A549 (cell line): ENCODE measurements at regions not wholly inside any gene's neighbourhood (a gene's known extent, or its start where the extent isn't known, plus 50 kb on each side); places are given as distances from the start of the nearest gene placed in this dataset.
A peak's percentile ranks its signal among the peaks of the same experiment; 100 is the strongest.

Experiments used
- ATAC-seq, 2 experiments: fragments of 200-7000 bp in 1 of 2; fragments of >200 bp in 1 of 2; cut with Nextera tagmentation in 1 of 2; cut with Tn5 transposase in 1 of 2; 3 replicates each; pipeline versions ENCODE4 v1.8.0 to v1.9.1; 2018 to 2020; ENCODE audit warnings: mild to moderate bottlenecking in 1 of 2, moderate library complexity in 1 of 2
- CTCF ChIA-PET: fragments of 300-600 bp; sonication (Branson Sonifier 250); formaldehyde crosslinking; extraction: SDS; loops from one replicate; lab custom pipeline; 2021; ENCODE audit warnings: antibody characterized with exemption, inconsistent platforms; lab: Yijun Ruan, JAX
- POLR2A ChIA-PET: fragments of 350-600 bp; formaldehyde crosslinking; extraction: SDS; loops from one replicate; lab custom pipeline; 2021; ENCODE audit warnings: antibody characterized with exemption, inconsistent platforms; lab: Yijun Ruan, JAX
- DNase-seq, 2 experiments: peaks; one replicate each; pipeline versions ENCODE4 v3.0.0 to v3.0.0-alpha.2; 2011 to 2016; ENCODE audit warnings: low read depth in 1 of 2, low spot score in 1 of 2
- FAIRE-seq: peaks from 2 replicates; lab custom pipeline; 2011; peaks lifted over from hg19 to GRCh38; lab: Jason Lieb, UNC
- H3K27ac ChIP-seq, 2 experiments: fragments of >200 bp; sonication (Bioruptor Twin); formaldehyde crosslinking; 3 replicates each; pipeline ENCODE4 v1.5.1; 2016 to 2017
- H3K4me1 ChIP-seq: fragments of >200 bp; sonication (Bioruptor Twin); formaldehyde crosslinking; 3 replicates; pipeline ENCODE4 v1.6.1; 2016
- H3K4me2 ChIP-seq: fragments of >200 bp; sonication (Bioruptor Twin); formaldehyde crosslinking; 3 replicates; pipeline ENCODE4 v1.6.1; 2016
- H3K4me3 ChIP-seq: fragments of >200 bp; sonication (Bioruptor Twin); formaldehyde crosslinking; 3 replicates; pipeline ENCODE4 v1.5.1; 2016
- H3K9me3 ChIP-seq: fragments of >200 bp; sonication (Bioruptor Twin); formaldehyde crosslinking; 3 replicates; pipeline ENCODE4 v1.6.1; 2016
- BHLHE40 ChIP-seq: IDR thresholded peaks from 2 replicates; pipeline ENCODE4 v1.6.1; 2012; ENCODE audit warnings: low read depth, low read length, inconsistent platforms
- CEBPB ChIP-seq, 2 experiments: fragments of >200 bp in 1 of 2; sonication (Bioruptor Twin) in 1 of 2; formaldehyde crosslinking in 1 of 2; IDR thresholded peaks; 2 replicates each; pipeline ENCODE4 v1.6.1; 2012 to 2016
- CHD2 ChIP-seq: fragments of 150-350 bp; IDR thresholded peaks from 2 replicates; pipeline ENCODE4 v1.6.1; 2014; ENCODE audit warnings: low read length; ENCODE audit not compliant: partially characterized antibody
- ESRRA ChIP-seq: fragments of 150-350 bp; IDR thresholded peaks from 2 replicates; pipeline ENCODE4 v1.6.1; 2014; ENCODE audit warnings: mild to moderate bottlenecking, low read length, borderline replicate concordance
- FOSL2 ChIP-seq, 2 experiments: fragments of 450-650 bp in 1 of 2; fragments of >200 bp in 1 of 2; sonication (Bioruptor Twin) in 1 of 2; formaldehyde crosslinking; IDR thresholded peaks; 2 replicates each; pipeline versions ENCODE4 v1.5.0 to v1.6.1; 2016 to 2020; ENCODE audit warnings: mild to moderate bottlenecking in 1 of 2, moderate library complexity in 1 of 2
- JUN ChIP-seq, 2 experiments: fragments of >200 bp; sonication (Bioruptor Twin); formaldehyde crosslinking; IDR thresholded peaks; 2 replicates in 1 of 2; 3 replicates in 1 of 2; pipeline ENCODE4 v1.6.1; 2016 to 2017
- JUNB ChIP-seq: fragments of >200 bp; sonication (Bioruptor Twin); formaldehyde crosslinking; IDR thresholded peaks from 2 replicates; pipeline ENCODE4 v1.6.1; 2016
- KDM5A ChIP-seq: fragments of 200-600 bp; sonication (generic); IDR thresholded peaks from 2 replicates; pipeline ENCODE4 v1.6.1; 2016; ENCODE audit warnings: antibody characterized with exemption, mild to moderate bottlenecking
- MAZ ChIP-seq: fragments of 150-350 bp; IDR thresholded peaks from 2 replicates; pipeline ENCODE4 v1.6.1; 2014; ENCODE audit warnings: antibody characterized with exemption, low read depth, low read length, borderline replicate concordance
- MYC ChIP-seq: IDR thresholded peaks from 2 replicates; pipeline ENCODE4 v1.6.1; 2012; ENCODE audit warnings: mild to moderate bottlenecking, inconsistent platforms, low read length, improper control_type of control experiment, borderline replicate concordance
- NR3C1 ChIP-seq: fragments of >200 bp; sonication (Bioruptor Twin); formaldehyde crosslinking; IDR thresholded peaks from 3 replicates; pipeline ENCODE4 v1.6.1; 2017
- PHF8 ChIP-seq: fragments of 200-600 bp; sonication (generic); IDR thresholded peaks from 2 replicates; pipeline ENCODE4 v1.6.1; 2016; ENCODE audit warnings: low read depth, mild to moderate bottlenecking, antibody characterized with exemption, moderate library complexity, borderline replicate concordance
- POLR2A ChIP-seq: IDR thresholded peaks from 2 replicates; pipeline ENCODE4 v1.6.1; 2012; ENCODE audit warnings: mild to moderate bottlenecking, low read length
- POLR2AphosphoS2 ChIP-seq: conservative IDR thresholded peaks from 2 replicates; pipeline ENCODE4 v1.6.1; 2012; ENCODE audit warnings: low read length, improper control_type of control experiment, inconsistent platforms
- RAD21 ChIP-seq, 2 experiments: fragments of >200 bp in 1 of 2; sonication (Bioruptor Twin) in 1 of 2; formaldehyde crosslinking in 1 of 2; IDR thresholded peaks in 1 of 2; conservative IDR thresholded peaks in 1 of 2; 2 replicates in 1 of 2; 3 replicates in 1 of 2; pipeline ENCODE4 v1.6.1; 2012 to 2018; ENCODE audit warnings: inconsistent platforms in 1 of 2
- RCOR1 ChIP-seq: fragments of 150-350 bp; IDR thresholded peaks from 2 replicates; pipeline ENCODE4 v1.6.1; 2014; ENCODE audit warnings: antibody characterized with exemption, low read length, low read depth
- RNF2 ChIP-seq: fragments of 200-600 bp; sonication (generic); IDR thresholded peaks from 2 replicates; pipeline ENCODE4 v1.6.1; 2016; ENCODE audit warnings: low read depth, mild to moderate bottlenecking, antibody characterized with exemption, moderate library complexity, borderline replicate concordance
- SMC3 ChIP-seq: fragments of >200 bp; sonication (Bioruptor Twin); formaldehyde crosslinking; IDR thresholded peaks from 3 replicates; pipeline ENCODE4 v1.6.1; 2018; ENCODE audit warnings: inconsistent platforms
- TFCP2L1 ChIP-seq: fragments of 250-450 bp; sonication (Bioruptor Pico); IDR thresholded peaks from 2 replicates; pipeline ENCODE4 v1.5.0; 2021; ENCODE audit warnings: mild to moderate bottlenecking
- ZC3H11A ChIP-seq: fragments of 450-650 bp; IDR thresholded peaks from 2 replicates; pipeline ENCODE4 v1.6.1; 2014; ENCODE audit warnings: antibody characterized with exemption, mild to moderate bottlenecking
- ZFP36 ChIP-seq: fragments of 450-650 bp; IDR thresholded peaks from 2 replicates; pipeline ENCODE4 v1.6.1; 2014; ENCODE audit warnings: borderline replicate concordance; ENCODE audit not compliant: partially characterized antibody
- WGBS: methylation state at CpG from one replicate; pipeline ENCODE4 v1.1.6; 2017; ENCODE audit errors: missing lambda C conversion rate; 5-methylcytosine and 5-hydroxymethylcytosine counted together
- TF ChIP-seq, protein P1 (sequence below): fragments of >200 bp; sonication (Bioruptor Twin); formaldehyde crosslinking; IDR thresholded peaks from 3 replicates; pipeline ENCODE4 v1.6.1; 2016
- TF ChIP-seq, protein P2 (sequence below): IDR thresholded peaks from 2 replicates; pipeline ENCODE4 v1.6.1; 2012
- TF ChIP-seq, protein P3 (sequence below): fragments of >200 bp; sonication (Bioruptor Twin); formaldehyde crosslinking; IDR thresholded peaks from 3 replicates; pipeline ENCODE4 v1.5.1; 2016
- TF ChIP-seq, protein P4 (sequence below): IDR thresholded peaks from 2 replicates; pipeline ENCODE4 v1.6.1; 2012; ENCODE audit warnings: low read depth, borderline replicate concordance

DNA sequence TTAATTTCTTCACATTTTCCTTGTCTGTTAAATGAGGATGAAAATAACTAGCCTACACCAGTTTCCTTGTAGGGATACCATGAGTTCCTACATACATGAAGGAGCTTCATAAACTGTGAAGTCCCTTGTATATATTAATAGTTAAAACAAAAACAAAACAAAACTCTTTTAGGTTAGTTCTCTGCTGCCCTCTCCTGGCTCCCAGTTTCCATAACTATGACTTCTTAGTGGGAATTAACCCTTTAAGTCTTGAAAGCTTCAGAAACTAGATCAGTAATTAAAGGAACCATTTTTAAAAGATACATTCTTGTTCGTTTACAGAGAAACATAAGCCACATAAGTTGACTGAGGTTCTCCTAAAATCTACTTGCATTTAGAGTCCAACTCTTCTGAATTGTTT lies 500.0 kb upstream of the C9orf72 start:
- 2% methylated on average over 1 of the region's 1 CpG for WGBS
- TF ChIP-seq RNF2 (no peak), POLR2AphosphoS2 (no peak), SMC3 (peak; percentile 53; the same call in 2 of the 3 replicates), ESRRA (no peak), TFCP2L1 (CRISPR knock-in tag) (no peak), RAD21 (conservative IDR thresholded peaks at IDR 0.05 in 1 of 2, IDR thresholded peaks at IDR 0.05 in 1 of 2) (peak; percentile 54 to 57; a peak in 4 of 5 replicates), PHF8 (no peak), JUNB (no peak), POLR2A (no peak), RCOR1 (no peak), MAZ (no peak), FOSL2 (IDR thresholded peaks at IDR 0.05) (no peak), FOSL2 (CRISPR knock-in tag; IDR thresholded peaks at IDR 0.05) (no peak), JUN (IDR thresholded peaks at IDR 0.05) (no peak)
- TF ChIP-seq, protein P1, sequence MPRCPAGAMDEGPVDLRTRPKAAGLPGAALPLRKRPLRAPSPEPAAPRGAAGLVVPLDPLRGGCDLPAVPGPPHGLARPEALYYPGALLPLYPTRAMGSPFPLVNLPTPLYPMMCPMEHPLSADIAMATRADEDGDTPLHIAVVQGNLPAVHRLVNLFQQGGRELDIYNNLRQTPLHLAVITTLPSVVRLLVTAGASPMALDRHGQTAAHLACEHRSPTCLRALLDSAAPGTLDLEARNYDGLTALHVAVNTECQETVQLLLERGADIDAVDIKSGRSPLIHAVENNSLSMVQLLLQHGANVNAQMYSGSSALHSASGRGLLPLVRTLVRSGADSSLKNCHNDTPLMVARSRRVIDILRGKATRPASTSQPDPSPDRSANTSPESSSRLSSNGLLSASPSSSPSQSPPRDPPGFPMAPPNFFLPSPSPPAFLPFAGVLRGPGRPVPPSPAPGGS = no peak
- TF ChIP-seq, protein P2, sequence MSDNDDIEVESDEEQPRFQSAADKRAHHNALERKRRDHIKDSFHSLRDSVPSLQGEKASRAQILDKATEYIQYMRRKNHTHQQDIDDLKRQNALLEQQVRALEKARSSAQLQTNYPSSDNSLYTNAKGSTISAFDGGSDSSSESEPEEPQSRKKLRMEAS = no peak
- TF ChIP-seq, protein P3, sequence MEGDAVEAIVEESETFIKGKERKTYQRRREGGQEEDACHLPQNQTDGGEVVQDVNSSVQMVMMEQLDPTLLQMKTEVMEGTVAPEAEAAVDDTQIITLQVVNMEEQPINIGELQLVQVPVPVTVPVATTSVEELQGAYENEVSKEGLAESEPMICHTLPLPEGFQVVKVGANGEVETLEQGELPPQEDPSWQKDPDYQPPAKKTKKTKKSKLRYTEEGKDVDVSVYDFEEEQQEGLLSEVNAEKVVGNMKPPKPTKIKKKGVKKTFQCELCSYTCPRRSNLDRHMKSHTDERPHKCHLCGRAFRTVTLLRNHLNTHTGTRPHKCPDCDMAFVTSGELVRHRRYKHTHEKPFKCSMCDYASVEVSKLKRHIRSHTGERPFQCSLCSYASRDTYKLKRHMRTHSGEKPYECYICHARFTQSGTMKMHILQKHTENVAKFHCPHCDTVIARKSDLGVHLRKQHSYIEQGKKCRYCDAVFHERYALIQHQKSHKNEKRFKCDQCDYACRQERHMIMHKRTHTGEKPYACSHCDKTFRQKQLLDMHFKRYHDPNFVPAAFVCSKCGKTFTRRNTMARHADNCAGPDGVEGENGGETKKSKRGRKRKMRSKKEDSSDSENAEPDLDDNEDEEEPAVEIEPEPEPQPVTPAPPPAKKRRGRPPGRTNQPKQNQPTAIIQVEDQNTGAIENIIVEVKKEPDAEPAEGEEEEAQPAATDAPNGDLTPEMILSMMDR = peak; percentile 48
- TF ChIP-seq, all 56 proteins: peak for 3
- Histone ChIP-seq H3K4me2 (no peak overlapping the region), H3K4me3 (no peak overlapping the region), H3K4me1 (no peaks in the 10 kb centered on the region), H3K27ac (no peak overlapping the region), H3K9me3 (no peaks in the 10 kb centered on the region)
- POLR2A ChIA-PET = no interaction called here
- CTCF ChIA-PET = interaction anchor here (0.6 to 4.2 kb wide), 14 partner anchors 8 to 990 kb away, joined by 3 to 30 read pairs (median 3); no protein-coding TSS in a partner anchor
- FAIRE-seq (no peak), ATAC-seq (0 out of 6 replicates have a peak, but pooled peaks of 1 of the 2 experiments have one; percentile 41), DNase-seq (peak; percentile 3 to 49)

DNA sequence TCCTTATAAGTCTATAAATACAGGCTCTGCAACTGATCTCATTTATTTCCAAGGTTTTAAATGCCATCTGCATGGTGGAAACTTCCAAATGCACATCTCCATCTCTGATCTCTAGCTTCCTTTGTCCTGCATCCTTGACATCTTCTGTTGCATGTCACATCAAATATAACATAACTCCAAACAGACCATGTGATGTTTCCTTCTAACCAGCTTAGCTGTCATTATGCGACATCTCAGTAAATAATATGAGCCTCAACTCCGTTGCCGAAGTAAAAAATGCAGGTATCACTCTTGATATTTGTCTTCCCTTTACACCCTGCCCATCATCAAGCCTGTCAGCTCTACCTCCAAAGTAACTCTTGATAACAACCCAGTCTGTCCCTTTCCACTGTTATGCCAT lies 506.4 kb upstream of the C9orf72 start:
- ChIA-PET CTCF (no interaction called here), POLR2A (no interaction called here)
- Histone ChIP-seq H3K4me3 (no peak overlapping the region), H3K27ac (no peak overlapping the region), H3K9me3 (no peaks in the 10 kb centered on the region), H3K4me2 (no peak overlapping the region), H3K4me1 (no peaks in the 10 kb centered on the region)
- FAIRE-seq (no peak), DNase-seq (no peak), ATAC-seq (no peak)
- TF ChIP-seq KDM5A (no peak), ESRRA (no peak), CHD2 (no peak), NR3C1 (no peak), MYC (no peak), PHF8 (no peak), JUNB (no peak), ZFP36 (no peak), RAD21 (conservative IDR thresholded peaks at IDR 0.05 in 1 of 2, IDR thresholded peaks at IDR 0.05 in 1 of 2) (no peak), RNF2 (no peak), ZC3H11A (no peak), SMC3 (no peak), CEBPB (IDR thresholded peaks at IDR 0.05) (no peak), BHLHE40 (no peak)
- TF ChIP-seq, protein P4, sequence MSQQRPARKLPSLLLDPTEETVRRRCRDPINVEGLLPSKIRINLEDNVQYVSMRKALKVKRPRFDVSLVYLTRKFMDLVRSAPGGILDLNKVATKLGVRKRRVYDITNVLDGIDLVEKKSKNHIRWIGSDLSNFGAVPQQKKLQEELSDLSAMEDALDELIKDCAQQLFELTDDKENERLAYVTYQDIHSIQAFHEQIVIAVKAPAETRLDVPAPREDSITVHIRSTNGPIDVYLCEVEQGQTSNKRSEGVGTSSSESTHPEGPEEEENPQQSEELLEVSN = no peak
- TF ChIP-seq, protein P2 = no peak
- TF ChIP-seq, protein P3 = no peak
- 11% methylated on average over 3 of the region's 3 CpGs for WGBS
